MM.1S (cell line): ENCODE measurements at regions not wholly inside any gene's neighbourhood (a gene's known extent, or its start where the extent isn't known, plus 50 kb on each side); places are given as distances from the start of the nearest gene placed in this dataset.

Experiments used
- CTCF ChIP-seq: fragments of 300-600 bp; sonication (generic); IDR thresholded peaks from 2 replicates; pipeline ENCODE4 v1.5.1; 2016; ENCODE audit warnings: antibody characterized with exemption, low read length, mixed read lengths
- EZH2 ChIP-seq: fragments of 300-600 bp; sonication (generic); optimal IDR thresholded peaks from 2 replicates; pipeline ENCODE3; 2017; ENCODE audit warnings: low read depth, mild to moderate bottlenecking, antibody characterized with exemption, low read length, mixed read lengths

GRCh38 chr20:53647286-53647821, 53.7 kb upstream of the ZNF217 start:
- no peak for TF ChIP-seq CTCF
- no peak for TF ChIP-seq EZH2
